ENCODE measurements at regions not wholly inside any gene's neighbourhood (a gene's known extent, or its start where the extent isn't known, plus 50 kb on each side); places are given as distances from the start of the nearest gene placed in this dataset.

- Histone ChIP-seq H3K4me1 (ENCODE audit: control insufficient read depth in 1 of 2, insufficient read depth in 2 of 2, low read depth in 1 of 2, low read length in 1 of 2) (peaks cover 0 to 47% of the 10 kb centered on the region in 2 experiments; a peak in 2 of 4 replicates), H3K9me2 (no peaks in the 10 kb centered on the region), H3K4me3 (ENCODE audit: low read depth in 2 of 2, low read length in 1 of 2) (no peak overlapping the region), H2AFZ (ENCODE audit: low read depth) (no peak overlapping the region), H3F3A (replicated peaks; ENCODE audit: insufficient read depth) (no peaks in the 10 kb centered on the region), H3K27me3 (ENCODE audit: insufficient read depth) (no peaks in the 10 kb centered on the region), H3K9ac (no peak overlapping the region), H4K20me1 (ENCODE audit: insufficient read depth) (no peaks in the 10 kb centered on the region), H3K9me3 (no peaks in the 10 kb centered on the region), H3K27ac (ENCODE audit: low read depth in 2 of 2, low read length in 1 of 2) (peak overlapping the region in 1 of 2 experiments; percentile 97; a peak in 2 of 4 replicates), H3K79me2 (ENCODE audit: insufficient read depth) (no peaks in the 10 kb centered on the region), H3K36me3 (replicated peaks in 1 of 2; ENCODE audit: control insufficient read depth in 1 of 2, insufficient read depth in 2 of 2, low read length in 1 of 2) (no peaks in the 10 kb centered on the region), H3K4me2 (no peak overlapping the region)
- 43% methylated on average over 6 of the region's 10 CpGs for WGBS (ENCODE audit: low lambda C conversion rate)
- DNase-seq = no peak
- ChIA-PET POLR2A (interaction anchor here (0.6 to 4.0 kb wide), 6 partner anchors 11 to 132 kb away, joined by 3 to 48 read pairs (median 8); no protein-coding TSS in a partner anchor), CTCF (interaction anchor here (0.9 to 2.7 kb wide), 12 partner anchors 11 to 149 kb away, joined by 3 to 22 read pairs (median 4); no protein-coding TSS in a partner anchor)
- TF ChIP-seq REST (IDR thresholded peaks at IDR 0.05; ENCODE audit: low read depth, low read length) = no peak
- TF ChIP-seq ZBTB33 (IDR thresholded peaks at IDR 0.05; ENCODE audit: borderline replicate concordance, low read depth) = no peak
- TF ChIP-seq ELF1 (IDR thresholded peaks at IDR 0.05) = no peak
- no peak for TF ChIP-seq PBX3 (IDR thresholded peaks at IDR 0.05)
- TF ChIP-seq IRF3 (IDR thresholded peaks at IDR 0.05; ENCODE audit: low read depth, low read length) = no peak
- TF ChIP-seq EZH2phosphoT487 (IDR thresholded peaks at IDR 0.05; ENCODE audit: borderline replicate concordance, low read depth) = no peak
- TF ChIP-seq NRF1 (IDR thresholded peaks at IDR 0.05; ENCODE audit: low read depth, low read length) = no peak
- no peak for TF ChIP-seq YY1 (IDR thresholded peaks at IDR 0.05; ENCODE audit: low read depth)
- no peak for TF ChIP-seq CHD2 (IDR thresholded peaks at IDR 0.05; ENCODE audit: low read length, partially characterized antibody)
- no peak for TF ChIP-seq SIN3A (IDR thresholded peaks at IDR 0.05; ENCODE audit: borderline replicate concordance, low read depth, low read length)
- no peak for TF ChIP-seq RCOR1 (IDR thresholded peaks at IDR 0.05; ENCODE audit: low read length)
- no peak for TF ChIP-seq POLR2AphosphoS5 (IDR thresholded peaks at IDR 0.05; ENCODE audit: low read depth, low read length)
- no peak for TF ChIP-seq RXRA (IDR thresholded peaks at IDR 0.05; ENCODE audit: borderline replicate concordance, low read depth)
- no peak for TF ChIP-seq RAD21 (IDR thresholded peaks at IDR 0.05; ENCODE audit: low read length)
- TF ChIP-seq FOXM1 (IDR thresholded peaks at IDR 0.05; ENCODE audit: low read depth) = no peak
- no peak for TF ChIP-seq TCF12 (IDR thresholded peaks at IDR 0.05)
- TF ChIP-seq MXI1 (IDR thresholded peaks at IDR 0.05; ENCODE audit: low read depth, low read length) = no peak
- no peak for TF ChIP-seq SMC3 (IDR thresholded peaks at IDR 0.05; ENCODE audit: low read depth, low read length)
- no peak for TF ChIP-seq NFIC (IDR thresholded peaks at IDR 0.05; ENCODE audit: borderline replicate concordance)
Observed at GRCh38 chr11:116373104-116373944, 399.5 kb downstream of the BUD13 start.

Data from SK-N-SH (cell line).